Heart right ventricle (tissue), 16 donors: ENCODE measurements at regions not wholly inside any gene's neighbourhood (a gene's known extent, or its start where the extent isn't known, plus 50 kb on each side); places are given as distances from the start of the nearest gene placed in this dataset.

Experiments used
- ATAC-seq, 8 donors: fragments of 200-7000 bp; cut with Tn5 transposase; one replicate each; pipeline ENCODE4 v1.9.1; 2020; ENCODE audit warnings: mild to moderate bottlenecking in 8 of 8, moderate library complexity in 8 of 8, moderate number of reproducible peaks in 1 of 8
- DNase-seq, 2 donors: peaks; one replicate each; pipeline ENCODE4 v3.0.0-alpha.2; 2020
- H3K27ac ChIP-seq, 10 donors: fragments of 200-600 bp; sonication (generic) in 2 of 10; one replicate each; pipeline versions ENCODE4 v1.5.0 to v1.8.0; 2020 to 2022; ENCODE audit warnings: mild to moderate bottlenecking in 3 of 10
- H3K27me3 ChIP-seq, 7 donors: fragments of 200-600 bp; one replicate each; pipeline ENCODE4 v1.8.0; 2021 to 2022; ENCODE audit warnings: mild to moderate bottlenecking in 2 of 7
- H3K36me3 ChIP-seq, 9 donors: fragments of 200-600 bp; sonication (generic) in 1 of 9; one replicate each; pipeline versions ENCODE4 v1.5.0 to v1.8.0; 2020 to 2022; ENCODE audit warnings: mild to moderate bottlenecking in 2 of 9
- H3K4me1 ChIP-seq, 9 donors: fragments of 200-600 bp; sonication (generic) in 1 of 9; one replicate each; pipeline versions ENCODE4 v1.5.0 to v1.8.0; 2020 to 2022; ENCODE audit warnings: mild to moderate bottlenecking in 4 of 9
- H3K4me3 ChIP-seq, 10 donors: fragments of 200-600 bp; sonication (generic) in 2 of 10; one replicate each; pipeline versions ENCODE4 v1.5.0 to v1.8.0; 2020 to 2022; ENCODE audit warnings: mild to moderate bottlenecking in 7 of 10, moderate library complexity in 2 of 10
- H3K9me3 ChIP-seq, 11 donors: fragments of 200-600 bp in 10 of 11; sonication (generic) in 2 of 11; one replicate each; pipeline versions ENCODE4 v1.5.0 to v1.8.0; 2013 to 2022; ENCODE audit warnings: mild to moderate bottlenecking in 2 of 11, control low read depth in 1 of 11, moderate library complexity in 1 of 11
- CTCF ChIP-seq, 9 donors: fragments of 200-600 bp; sonication (generic) in 2 of 9; IDR thresholded peaks; one replicate each; pipeline versions ENCODE4 v1.5.0 to v1.8.0; 2021 to 2022; ENCODE audit warnings: antibody characterized with exemption in 9 of 9, mild to moderate bottlenecking in 5 of 9, moderate library complexity in 1 of 9
- WGBS, 2 donors: extraction: QIAGEN DNeasy Blood & Tissue Kit; methylation state at CpG; one replicate each; pipeline ENCODE4 v1.1.7; 2013; ENCODE audit warnings: inconsistent platforms in 1 of 2; 5-methylcytosine and 5-hydroxymethylcytosine counted together
- intact Hi-C, 10 donors: fragments of 100-400 bp; cut with DNase I; formaldehyde crosslinking; loops; one replicate each; pipeline versions ENCODE4 v1.11.1 to v1.14.2; 2022
- donor health status: Arrhythmogenic right ventricular cardiomyopathy.
- donor health status: ischemic (EF 13 %, LVEDD 7.1; RV severe dilation, severe dysfunction).
- donor health status: healthy with polysubstance abuse.
- donor health status: DM: no; HTN: yes; CAD: no.
- donor health status: DM: no; HTN: no; CAD: no.
- donor health status: ischemic (EF 25% LVEDD 6.9; RV normal size, moderate dysfunction).
- donor health status: ischemic (EF 25% LVEDD 5.7; RV mildly dilated, moderate dysfunction).
- donor health status: healthy.
- donor health status: DM: yes; HTN: yes; CAD: no.
- donor health status: Ischemic cardiomyopathy.
- donor health status: ischemic (EF 35%, LVEDD 5.7; RV mildly dilated, moderate dysfunction).
- donor health status: nonischemic (EF 11% LVEDD 7.7; RV severe dilation, severe dysfunction).
- donor health status: DM: yes; HTN: yes; CAD: no.
- donor health status: PGD.
- donor health status: ischemic (EF 29% LVEDD 5.4; RV normal size, mild dysfunction).
- donor health status: nonischemic (EF 23%, LVEDD 6.1; RV moderate dilation, normal function).

DNA sequence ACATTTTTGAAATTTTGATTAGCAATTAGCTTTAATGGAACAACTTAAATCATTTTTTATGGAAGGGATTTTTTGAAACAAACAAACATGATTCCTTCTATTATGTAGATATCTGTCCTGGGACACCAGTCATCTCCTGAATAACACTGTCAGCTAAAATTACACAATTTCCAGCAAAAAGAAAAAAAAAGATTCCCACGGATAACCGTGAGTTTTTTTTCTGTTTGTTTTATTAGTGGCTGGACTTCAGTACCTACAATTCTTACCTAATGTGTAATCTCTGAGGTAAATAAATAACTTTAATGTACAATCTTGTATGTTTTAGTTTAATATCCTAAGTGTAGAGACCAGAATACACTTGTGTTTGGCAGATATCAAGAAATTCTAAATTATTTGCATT is 126.6 kb upstream of the KYNU start:
- ATAC-seq (no peak), DNase-seq (no peak)
- TF ChIP-seq CTCF (IDR thresholded peaks at IDR 0.05): no peak
- WGBS, 2 donors: 62% methylated on average over 2 of the region's 2 CpGs
- Histone ChIP-seq H3K36me3 (no peaks in the 10 kb centered on the region), H3K9me3 (peaks cover 0 to 8% (median 0%) of the 10 kb centered on the region in 11 donors), H3K27me3 (no peaks in the 10 kb centered on the region), H3K4me1 (no peaks in the 10 kb centered on the region), H3K27ac (no peak overlapping the region), H3K4me3 (no peak overlapping the region)
- intact Hi-C loops: no loop called here

GRCh38 chr2:142748559-142749099 is 128.8 kb upstream of the KYNU start:
- no peaks in the 10 kb centered on the region for H3K4me1 ChIP-seq
- DNase-seq: no peak
- peaks cover 0 to 8% (median 0%) of the 10 kb centered on the region in 11 donors for H3K9me3 ChIP-seq
- H3K27ac ChIP-seq: no peak overlapping the region
- no peaks in the 10 kb centered on the region for H3K27me3 ChIP-seq
- no peaks in the 10 kb centered on the region for H3K36me3 ChIP-seq
- intact Hi-C loops: no loop called here
- WGBS, 2 donors: 86 to 87% methylated on average over 14 of the region's 14 CpGs
- no peak for ATAC-seq
- TF ChIP-seq CTCF (IDR thresholded peaks at IDR 0.05): no peak
- H3K4me3 ChIP-seq: no peak overlapping the region

- WGBS, 2 donors: 50 to 57% methylated on average over 4 of the region's 4 CpGs
- ATAC-seq (no peak), DNase-seq (no peak)
Observed at GRCh38 chr2:142745691-142746090, 131.8 kb upstream of the KYNU start.

GRCh38 chr2:142742371-142743214 is 134.9 kb upstream of the KYNU start:
- H3K9me3 ChIP-seq: peaks cover 0 to 27% (median 0%) of the 10 kb centered on the region in 11 donors
- TF ChIP-seq CTCF (IDR thresholded peaks at IDR 0.05): no peak
- intact Hi-C loops: no loop called here
- H3K4me1 ChIP-seq: no peaks in the 10 kb centered on the region
- WGBS, 2 donors: 75 to 76% methylated on average over 5 of the region's 5 CpGs
- H3K36me3 ChIP-seq: no peaks in the 10 kb centered on the region
- DNase-seq (no peak), ATAC-seq (no peak)
- no peaks in the 10 kb centered on the region for H3K27me3 ChIP-seq
- no peak overlapping the region for H3K27ac ChIP-seq
- H3K4me3 ChIP-seq: no peak overlapping the region

More at GRCh38 chr2:142745691-142746090, 131.8 kb upstream of the KYNU start:
- Histone ChIP-seq H3K4me1 (no peaks in the 10 kb centered on the region), H3K27ac (no peak overlapping the region), H3K4me3 (no peak overlapping the region), H3K36me3 (no peaks in the 10 kb centered on the region), H3K27me3 (no peaks in the 10 kb centered on the region), H3K9me3 (peaks cover 0 to 25% (median 0%) of the 10 kb centered on the region in 11 donors)
- no peak for TF ChIP-seq CTCF (IDR thresholded peaks at IDR 0.05)
- intact Hi-C loops: no loop called here
